GM12878 (cell line): ENCODE measurements at regions not wholly inside any gene's neighbourhood (a gene's known extent, or its start where the extent isn't known, plus 50 kb on each side); places are given as distances from the start of the nearest gene placed in this dataset.

Source experiments
- ATAC-seq: fragments of 200-7000 bp; cut with Tn5 transposase; 3 replicates; pipeline ENCODE4 v1.9.1; 2020; ENCODE audit warnings: mild to moderate bottlenecking, moderate library complexity
- BruUV-seq: library from RNA; stranded (reverse); fragments of 400-500 nt; replicated peaks from 2 replicates; lab custom pipeline; 2021; lab: Mats Ljungman, UMichigan
- CTCF ChIA-PET: fragments of 300-600 bp; sonication (Branson Sonifier 250); formaldehyde crosslinking; extraction: SDS; loops from one replicate; lab custom pipeline; 2021; ENCODE audit warnings: inconsistent platforms; lab: Yijun Ruan, JAX
- POLR2A ChIA-PET: fragments of 350-600 bp; formaldehyde crosslinking; extraction: SDS; loops from one replicate; lab custom pipeline; 2021; ENCODE audit warnings: inconsistent platforms; lab: Charles Lee
- RAD21 ChIA-PET: fragments of 300-600 bp; sonication (Branson Sonifier 250); formaldehyde crosslinking; loops from one replicate; lab custom pipeline; 2023; ENCODE audit warnings: antibody characterized with exemption; ENCODE audit not compliant: unreplicated experiment; lab: Charles Lee
- SMC1A ChIA-PET: fragments of 300-600 bp; sonication (Branson Sonifier 250); formaldehyde crosslinking; loops from one replicate; lab custom pipeline; 2023; ENCODE audit not compliant: unreplicated experiment, uncharacterized antibody; lab: Charles Lee
- DNase-seq: peaks from one replicate; pipeline ENCODE4 v3.0.0-alpha.2; 2011; ENCODE audit warnings: low read depth, low spot score
- FAIRE-seq: peaks from 3 replicates; lab custom pipeline; 2011; peaks lifted over from hg19 to GRCh38; lab: Jason Lieb, UNC
- H2AFZ ChIP-seq: 2 replicates; pipeline ENCODE4 v1.6.0; 2011; ENCODE audit warnings: low read depth, low read length, control low read depth; ENCODE audit not compliant: control insufficient read depth
- H3K27ac ChIP-seq: 2 replicates; pipeline ENCODE4 v1.5.1; 2011; ENCODE audit warnings: control low read depth; ENCODE audit not compliant: control insufficient read depth, insufficient read depth
- H3K27me3 ChIP-seq, 2 experiments: replicated peaks in 1 of 2; 2 replicates each; pipeline versions ENCODE4 v1.6.0 to v1.6.1; 2011; ENCODE audit warnings: low read length in 1 of 2; ENCODE audit not compliant: control insufficient read depth in 2 of 2, insufficient read depth in 2 of 2
- H3K36me3 ChIP-seq, 2 experiments: 2 replicates each; pipeline ENCODE4 v1.5.1; 2011; ENCODE audit warnings: low read length in 1 of 2; ENCODE audit not compliant: control insufficient read depth in 2 of 2, insufficient read depth in 2 of 2
- H3K4me1 ChIP-seq: 2 replicates; pipeline ENCODE4 v1.6.1; 2011; ENCODE audit warnings: mild to moderate bottlenecking, low read length, moderate library complexity, mixed read lengths; ENCODE audit not compliant: control insufficient read depth, insufficient read depth
- H3K4me2 ChIP-seq: 2 replicates; pipeline ENCODE4 v1.6.0; 2011; ENCODE audit warnings: control low read depth; ENCODE audit not compliant: control insufficient read depth, insufficient read depth
- H3K4me3 ChIP-seq: fragments of 200-600 bp; sonication (generic); 2 replicates; pipeline ENCODE4 v1.5.1; 2016
- H3K79me2 ChIP-seq: 2 replicates; pipeline ENCODE4 v1.6.0; 2011; ENCODE audit warnings: low read length; ENCODE audit not compliant: control insufficient read depth, insufficient read depth
- H3K9ac ChIP-seq: 2 replicates; pipeline ENCODE4 v1.8.0; 2011; ENCODE audit warnings: low read length, control low read depth, mixed read lengths; ENCODE audit not compliant: control insufficient read depth, insufficient read depth
- H3K9me3 ChIP-seq: replicated peaks from 3 replicates; pipeline ENCODE4 v1.5.1; 2011; ENCODE audit warnings: mild to moderate bottlenecking, low read length; ENCODE audit not compliant: control insufficient read depth, insufficient read depth
- H4K20me1 ChIP-seq: 2 replicates; pipeline ENCODE4 v1.6.0; 2011; ENCODE audit not compliant: control insufficient read depth, insufficient read depth
- ATF2 ChIP-seq: IDR thresholded peaks from 2 replicates; pipeline ENCODE4 v1.6.1; 2012; ENCODE audit warnings: low read length, inconsistent platforms
- BCL11A ChIP-seq: IDR thresholded peaks from 2 replicates; pipeline ENCODE4 v1.6.1; 2011; ENCODE audit warnings: low read depth, low read length
- CBX5 ChIP-seq: sonication (generic); IDR thresholded peaks from 2 replicates; pipeline ENCODE4 v1.6.1; 2016; ENCODE audit warnings: low read depth, moderate library complexity, mild to moderate bottlenecking, inconsistent platforms
- EGR1 ChIP-seq, 2 experiments: IDR thresholded peaks; 1 replicate in 1 of 2; 2 replicates in 1 of 2; pipeline ENCODE4 v1.6.1; 2011 to 2012; ENCODE audit warnings: low read depth in 2 of 2, low read length in 2 of 2, borderline replicate concordance in 1 of 2, mild to moderate bottlenecking in 1 of 2, moderate library complexity in 1 of 2
- PAX5 ChIP-seq: IDR thresholded peaks from 2 replicates; pipeline ENCODE4 v1.6.1; 2011; ENCODE audit warnings: low read depth, low read length, borderline replicate concordance
- POLR2AphosphoS2 ChIP-seq: IDR thresholded peaks from 2 replicates; pipeline ENCODE4 v1.6.1; 2011; ENCODE audit warnings: low read depth, mild to moderate bottlenecking, low read length, improper control_type of control experiment, moderate library complexity
- RELB ChIP-seq: fragments of 450-650 bp; IDR thresholded peaks from 2 replicates; pipeline ENCODE4 v1.6.1; 2017; ENCODE audit warnings: low read depth, mild to moderate bottlenecking, moderate library complexity
- RFX5 ChIP-seq: IDR thresholded peaks from 2 replicates; pipeline ENCODE4 v1.6.1; 2011; ENCODE audit warnings: low read depth, low read length, improper control_type of control experiment
- TCF3 ChIP-seq: IDR thresholded peaks from 2 replicates; pipeline ENCODE4 v1.6.1; 2012; ENCODE audit warnings: low read depth, mild to moderate bottlenecking, low read length, borderline replicate concordance; ENCODE audit not compliant: insufficient read depth
- TCF7 ChIP-seq: IDR thresholded peaks from 2 replicates; pipeline ENCODE4 v1.6.1; 2014; ENCODE audit warnings: antibody characterized with exemption, borderline replicate concordance
- in situ Hi-C: fragments of 300-500 bp; cut with MboI; formaldehyde crosslinking; loops from 9 replicates; pipeline ENCODE4 v1.14.3; 2018; ENCODE audit warnings: mixed read lengths
- intact Hi-C: fragments of 100-400 bp; cut with micrococcal nuclease; formaldehyde crosslinking; loops from one replicate; pipeline ENCODE4 v1.14.2; 2022; ENCODE audit not compliant: unreplicated experiment
- TF ChIP-seq, protein P1 (sequence below): fragments of 450-650 bp; IDR thresholded peaks from 2 replicates; pipeline ENCODE4 v1.6.1; 2017; ENCODE audit warnings: mild to moderate bottlenecking, moderate library complexity
- TF ChIP-seq, protein P2 (sequence below): fragments of 450-650 bp; IDR thresholded peaks from 2 replicates; pipeline ENCODE4 v1.6.1; 2016; ENCODE audit warnings: mild to moderate bottlenecking, moderate library complexity, borderline replicate concordance

DNA sequence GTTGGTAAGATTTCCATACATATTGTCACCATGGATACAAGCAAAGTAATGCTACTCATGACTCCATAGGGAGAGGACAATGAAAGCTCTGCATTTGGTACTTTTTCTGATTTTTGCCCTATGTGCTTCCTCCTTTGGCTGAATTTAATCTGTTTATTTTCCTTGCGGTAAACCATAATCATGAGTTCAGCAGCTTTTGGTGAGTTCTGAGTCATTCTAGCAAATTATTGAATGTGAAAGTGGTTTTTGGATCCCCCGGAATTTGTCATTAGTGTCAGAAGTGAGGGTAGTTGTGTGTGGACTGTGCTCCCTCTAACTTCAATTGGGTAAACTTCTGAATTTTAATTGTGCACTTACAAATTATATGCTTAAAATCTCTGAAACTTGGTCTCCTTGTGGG, 170.3 kb downstream of the MOSPD2 start (continued):
- TF ChIP-seq ATF2, result no peak

DNA sequence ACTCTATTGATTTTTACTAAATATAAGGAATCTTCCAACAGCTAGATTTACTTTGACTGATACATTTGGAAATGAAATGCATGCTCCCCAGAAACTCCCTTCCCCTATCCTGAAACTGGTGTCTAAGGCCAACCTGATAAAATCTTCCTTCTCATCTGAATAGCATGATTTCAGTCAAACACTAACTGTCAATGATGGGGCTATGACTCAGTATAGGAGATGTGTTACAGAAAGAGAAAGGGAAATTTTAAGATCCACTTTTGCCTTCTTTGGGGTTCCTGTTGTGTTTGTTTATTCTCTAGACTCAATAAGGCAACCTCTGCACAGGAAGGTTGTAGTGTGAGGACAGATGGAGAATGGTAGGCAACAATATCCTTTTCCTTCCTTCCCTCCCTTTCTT, 160.7 kb downstream of the MOSPD2 start:
- ChIA-PET POLR2A (no interaction called here), CTCF (no interaction called here), RAD21 (no interaction called here), SMC1A (no interaction called here)
- H3K79me2 ChIP-seq, result no peaks in the 10 kb centered on the region
- no peaks in the 10 kb centered on the region for H3K4me1 ChIP-seq
- H3K27ac ChIP-seq, result no peak overlapping the region
- intact Hi-C loops (no loop called here), in situ Hi-C loops (no loop called here)
- FAIRE-seq (no peak), DNase-seq (no peak), ATAC-seq (peak; percentile 65)
- no peaks in the 10 kb centered on the region for H3K27me3 ChIP-seq
- no peak overlapping the region for H3K4me3 ChIP-seq
- H3K36me3 ChIP-seq, result no peaks in the 10 kb centered on the region
- no peak overlapping the region for H3K9ac ChIP-seq
- BruUV-seq, result no TSS peak
- H3K4me2 ChIP-seq, result no peak overlapping the region
- H4K20me1 ChIP-seq, result no peaks in the 10 kb centered on the region
- no peaks in the 10 kb centered on the region for H3K9me3 ChIP-seq
- H2AFZ ChIP-seq, result no peak overlapping the region
- no peak for TF ChIP-seq EGR1 (IDR thresholded peaks at IDR 0.05; ENCODE audit: borderline replicate concordance in 1 of 2, low read depth in 2 of 2, low read length in 2 of 2)
- no peak for TF ChIP-seq RFX5
- TF ChIP-seq, protein P1, sequence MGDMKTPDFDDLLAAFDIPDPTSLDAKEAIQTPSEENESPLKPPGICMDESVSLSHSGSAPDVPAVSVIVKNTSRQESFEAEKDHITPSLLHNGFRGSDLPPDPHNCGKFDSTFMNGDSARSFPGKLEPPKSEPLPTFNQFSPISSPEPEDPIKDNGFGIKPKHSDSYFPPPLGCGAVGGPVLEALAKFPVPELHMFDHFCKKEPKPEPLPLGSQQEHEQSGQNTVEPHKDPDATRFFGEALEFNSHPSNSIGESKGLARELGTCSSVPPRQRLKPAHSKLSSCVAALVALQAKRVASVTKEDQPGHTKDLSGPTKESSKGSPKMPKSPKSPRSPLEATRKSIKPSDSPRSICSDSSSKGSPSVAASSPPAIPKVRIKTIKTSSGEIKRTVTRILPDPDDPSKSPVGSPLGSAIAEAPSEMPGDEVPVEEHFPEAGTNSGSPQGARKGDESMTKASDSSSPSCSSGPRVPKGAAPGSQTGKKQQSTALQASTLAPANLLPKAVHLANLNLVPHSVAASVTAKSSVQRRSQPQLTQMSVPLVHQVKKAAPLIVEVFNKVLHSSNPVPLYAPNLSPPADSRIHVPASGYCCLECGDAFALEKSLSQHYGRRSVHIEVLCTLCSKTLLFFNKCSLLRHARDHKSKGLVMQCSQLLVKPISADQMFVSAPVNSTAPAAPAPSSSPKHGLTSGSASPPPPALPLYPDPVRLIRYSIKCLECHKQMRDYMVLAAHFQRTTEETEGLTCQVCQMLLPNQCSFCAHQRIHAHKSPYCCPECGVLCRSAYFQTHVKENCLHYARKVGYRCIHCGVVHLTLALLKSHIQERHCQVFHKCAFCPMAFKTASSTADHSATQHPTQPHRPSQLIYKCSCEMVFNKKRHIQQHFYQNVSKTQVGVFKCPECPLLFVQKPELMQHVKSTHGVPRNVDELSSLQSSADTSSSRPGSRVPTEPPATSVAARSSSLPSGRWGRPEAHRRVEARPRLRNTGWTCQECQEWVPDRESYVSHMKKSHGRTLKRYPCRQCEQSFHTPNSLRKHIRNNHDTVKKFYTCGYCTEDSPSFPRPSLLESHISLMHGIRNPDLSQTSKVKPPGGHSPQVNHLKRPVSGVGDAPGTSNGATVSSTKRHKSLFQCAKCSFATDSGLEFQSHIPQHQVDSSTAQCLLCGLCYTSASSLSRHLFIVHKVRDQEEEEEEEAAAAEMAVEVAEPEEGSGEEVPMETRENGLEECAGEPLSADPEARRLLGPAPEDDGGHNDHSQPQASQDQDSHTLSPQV, result no peak
- no peak for TF ChIP-seq POLR2AphosphoS2
- TF ChIP-seq TCF3, result no peak
- TF ChIP-seq BCL11A, result no peak
- no peak for TF ChIP-seq CBX5
- TF ChIP-seq, protein P2, sequence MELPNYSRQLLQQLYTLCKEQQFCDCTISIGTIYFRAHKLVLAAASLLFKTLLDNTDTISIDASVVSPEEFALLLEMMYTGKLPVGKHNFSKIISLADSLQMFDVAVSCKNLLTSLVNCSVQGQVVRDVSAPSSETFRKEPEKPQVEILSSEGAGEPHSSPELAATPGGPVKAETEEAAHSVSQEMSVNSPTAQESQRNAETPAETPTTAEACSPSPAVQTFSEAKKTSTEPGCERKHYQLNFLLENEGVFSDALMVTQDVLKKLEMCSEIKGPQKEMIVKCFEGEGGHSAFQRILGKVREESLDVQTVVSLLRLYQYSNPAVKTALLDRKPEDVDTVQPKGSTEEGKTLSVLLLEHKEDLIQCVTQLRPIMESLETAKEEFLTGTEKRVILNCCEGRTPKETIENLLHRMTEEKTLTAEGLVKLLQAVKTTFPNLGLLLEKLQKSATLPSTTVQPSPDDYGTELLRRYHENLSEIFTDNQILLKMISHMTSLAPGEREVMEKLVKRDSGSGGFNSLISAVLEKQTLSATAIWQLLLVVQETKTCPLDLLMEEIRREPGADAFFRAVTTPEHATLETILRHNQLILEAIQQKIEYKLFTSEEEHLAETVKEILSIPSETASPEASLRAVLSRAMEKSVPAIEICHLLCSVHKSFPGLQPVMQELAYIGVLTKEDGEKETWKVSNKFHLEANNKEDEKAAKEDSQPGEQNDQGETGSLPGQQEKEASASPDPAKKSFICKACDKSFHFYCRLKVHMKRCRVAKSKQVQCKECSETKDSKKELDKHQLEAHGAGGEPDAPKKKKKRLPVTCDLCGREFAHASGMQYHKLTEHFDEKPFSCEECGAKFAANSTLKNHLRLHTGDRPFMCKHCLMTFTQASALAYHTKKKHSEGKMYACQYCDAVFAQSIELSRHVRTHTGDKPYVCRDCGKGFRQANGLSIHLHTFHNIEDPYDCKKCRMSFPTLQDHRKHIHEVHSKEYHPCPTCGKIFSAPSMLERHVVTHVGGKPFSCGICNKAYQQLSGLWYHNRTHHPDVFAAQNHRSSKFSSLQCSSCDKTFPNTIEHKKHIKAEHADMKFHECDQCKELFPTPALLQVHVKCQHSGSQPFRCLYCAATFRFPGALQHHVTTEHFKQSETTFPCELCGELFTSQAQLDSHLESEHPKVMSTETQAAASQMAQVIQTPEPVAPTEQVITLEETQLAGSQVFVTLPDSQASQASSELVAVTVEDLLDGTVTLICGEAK, result no peak
- no peak for TF ChIP-seq TCF7
- TF ChIP-seq RELB, result no peak
- TF ChIP-seq PAX5, result no peak
